ENCODE measurements at regions not wholly inside any gene's neighbourhood (a gene's known extent, or its start where the extent isn't known, plus 50 kb on each side); places are given as distances from the start of the nearest gene placed in this dataset.

DNA sequence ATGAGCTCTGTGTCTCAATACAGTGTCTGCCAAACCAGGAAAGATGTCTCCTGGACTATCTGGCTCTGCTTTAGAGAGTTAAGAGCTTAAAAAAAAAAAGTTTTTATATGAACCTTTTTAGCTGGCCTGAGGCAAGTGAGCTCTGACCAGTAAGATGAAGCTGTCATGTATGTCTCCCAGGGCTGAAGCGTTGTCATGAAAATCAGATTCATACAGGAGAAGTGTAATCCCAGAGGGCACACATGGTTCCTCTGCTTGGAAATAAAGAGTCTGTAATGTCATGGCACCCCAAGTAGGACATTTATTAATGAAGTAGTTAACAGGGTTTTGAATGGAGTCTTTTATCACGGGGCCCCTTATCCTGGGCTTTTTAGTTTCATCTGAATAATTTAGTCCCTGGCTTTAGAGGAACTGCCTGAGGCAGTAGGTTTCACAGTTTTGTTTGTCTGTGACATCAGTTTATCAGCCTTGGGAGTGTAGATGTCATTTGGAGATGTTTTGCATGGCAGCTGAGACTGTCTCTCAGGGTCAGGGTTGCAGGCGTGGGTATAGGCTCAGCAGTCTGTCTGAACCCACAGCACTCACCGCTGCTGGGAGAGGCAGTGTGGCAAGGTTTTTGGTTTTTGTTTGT lies 223.3 kb downstream of the DIRAS2 start:
- H3K4me3 ChIP-seq (ENCODE audit: low read length) = no peak overlapping the region
- H3K36me3 ChIP-seq (ENCODE audit: insufficient read depth, low read length) = no peaks in the 10 kb centered on the region
- TF ChIP-seq SMC3 (conservative IDR thresholded peaks at IDR 0.05; ENCODE audit: poor library complexity) = no peak
- TF ChIP-seq TAF1 (IDR thresholded peaks at IDR 0.05; ENCODE audit: low read depth) = no peak
- TF ChIP-seq POLR2AphosphoS5 (IDR thresholded peaks at IDR 0.05) = no peak
- TF ChIP-seq EZH2 (IDR thresholded peaks at IDR 0.05; ENCODE audit: borderline replicate concordance, insufficient read depth, low read length, poor library complexity, severe bottlenecking) = no peak
- no peak for TF ChIP-seq EP300 (conservative IDR thresholded peaks at IDR 0.05; ENCODE audit: poor library complexity, severe bottlenecking)
- no peak for TF ChIP-seq RAD21 (conservative IDR thresholded peaks at IDR 0.05)
- TF ChIP-seq, protein P1, sequence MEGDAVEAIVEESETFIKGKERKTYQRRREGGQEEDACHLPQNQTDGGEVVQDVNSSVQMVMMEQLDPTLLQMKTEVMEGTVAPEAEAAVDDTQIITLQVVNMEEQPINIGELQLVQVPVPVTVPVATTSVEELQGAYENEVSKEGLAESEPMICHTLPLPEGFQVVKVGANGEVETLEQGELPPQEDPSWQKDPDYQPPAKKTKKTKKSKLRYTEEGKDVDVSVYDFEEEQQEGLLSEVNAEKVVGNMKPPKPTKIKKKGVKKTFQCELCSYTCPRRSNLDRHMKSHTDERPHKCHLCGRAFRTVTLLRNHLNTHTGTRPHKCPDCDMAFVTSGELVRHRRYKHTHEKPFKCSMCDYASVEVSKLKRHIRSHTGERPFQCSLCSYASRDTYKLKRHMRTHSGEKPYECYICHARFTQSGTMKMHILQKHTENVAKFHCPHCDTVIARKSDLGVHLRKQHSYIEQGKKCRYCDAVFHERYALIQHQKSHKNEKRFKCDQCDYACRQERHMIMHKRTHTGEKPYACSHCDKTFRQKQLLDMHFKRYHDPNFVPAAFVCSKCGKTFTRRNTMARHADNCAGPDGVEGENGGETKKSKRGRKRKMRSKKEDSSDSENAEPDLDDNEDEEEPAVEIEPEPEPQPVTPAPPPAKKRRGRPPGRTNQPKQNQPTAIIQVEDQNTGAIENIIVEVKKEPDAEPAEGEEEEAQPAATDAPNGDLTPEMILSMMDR (IDR thresholded peaks at IDR 0.05; ENCODE audit: poor library complexity, severe bottlenecking) = no peak
- TF ChIP-seq, protein P2, sequence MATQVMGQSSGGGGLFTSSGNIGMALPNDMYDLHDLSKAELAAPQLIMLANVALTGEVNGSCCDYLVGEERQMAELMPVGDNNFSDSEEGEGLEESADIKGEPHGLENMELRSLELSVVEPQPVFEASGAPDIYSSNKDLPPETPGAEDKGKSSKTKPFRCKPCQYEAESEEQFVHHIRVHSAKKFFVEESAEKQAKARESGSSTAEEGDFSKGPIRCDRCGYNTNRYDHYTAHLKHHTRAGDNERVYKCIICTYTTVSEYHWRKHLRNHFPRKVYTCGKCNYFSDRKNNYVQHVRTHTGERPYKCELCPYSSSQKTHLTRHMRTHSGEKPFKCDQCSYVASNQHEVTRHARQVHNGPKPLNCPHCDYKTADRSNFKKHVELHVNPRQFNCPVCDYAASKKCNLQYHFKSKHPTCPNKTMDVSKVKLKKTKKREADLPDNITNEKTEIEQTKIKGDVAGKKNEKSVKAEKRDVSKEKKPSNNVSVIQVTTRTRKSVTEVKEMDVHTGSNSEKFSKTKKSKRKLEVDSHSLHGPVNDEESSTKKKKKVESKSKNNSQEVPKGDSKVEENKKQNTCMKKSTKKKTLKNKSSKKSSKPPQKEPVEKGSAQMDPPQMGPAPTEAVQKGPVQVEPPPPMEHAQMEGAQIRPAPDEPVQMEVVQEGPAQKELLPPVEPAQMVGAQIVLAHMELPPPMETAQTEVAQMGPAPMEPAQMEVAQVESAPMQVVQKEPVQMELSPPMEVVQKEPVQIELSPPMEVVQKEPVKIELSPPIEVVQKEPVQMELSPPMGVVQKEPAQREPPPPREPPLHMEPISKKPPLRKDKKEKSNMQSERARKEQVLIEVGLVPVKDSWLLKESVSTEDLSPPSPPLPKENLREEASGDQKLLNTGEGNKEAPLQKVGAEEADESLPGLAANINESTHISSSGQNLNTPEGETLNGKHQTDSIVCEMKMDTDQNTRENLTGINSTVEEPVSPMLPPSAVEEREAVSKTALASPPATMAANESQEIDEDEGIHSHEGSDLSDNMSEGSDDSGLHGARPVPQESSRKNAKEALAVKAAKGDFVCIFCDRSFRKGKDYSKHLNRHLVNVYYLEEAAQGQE (IDR thresholded peaks at IDR 0.05; ENCODE audit: borderline replicate concordance) = no peak
- TF ChIP-seq MXI1 (conservative IDR thresholded peaks at IDR 0.05; ENCODE audit: poor library complexity, severe bottlenecking) = no peak
- no peaks in the 10 kb centered on the region for H3K9me2 ChIP-seq (ENCODE audit: insufficient read depth, low read length)
- H3K27ac ChIP-seq (ENCODE audit: low read length) = no peak overlapping the region
- H3K79me2 ChIP-seq (replicated peaks; ENCODE audit: insufficient read depth, low read length) = no peaks in the 10 kb centered on the region
- no peaks in the 10 kb centered on the region for H3K27me3 ChIP-seq (ENCODE audit: insufficient read depth, low read depth, low read length)
- H3F3A ChIP-seq (ENCODE audit: insufficient read depth, low read length, poor library complexity, severe bottlenecking) = no peaks in the 10 kb centered on the region
- no peak overlapping the region for H3K9ac ChIP-seq (ENCODE audit: low read length)
- no peaks in the 10 kb centered on the region for H4K20me1 ChIP-seq (ENCODE audit: insufficient read depth)
- no peak overlapping the region for H2AFZ ChIP-seq (ENCODE audit: low read depth, low read length)
- H3K4me2 ChIP-seq (ENCODE audit: low read length) = no peak overlapping the region
- H3K9me3 ChIP-seq (ENCODE audit: low read length) = no peaks in the 10 kb centered on the region

GRCh38 chr9:90420211-90420610 lies 222.4 kb downstream of the DIRAS2 start:
- TF ChIP-seq, protein P2 (IDR thresholded peaks at IDR 0.05; ENCODE audit: borderline replicate concordance) = no peak
- no peak for TF ChIP-seq EZH2 (IDR thresholded peaks at IDR 0.05; ENCODE audit: borderline replicate concordance, insufficient read depth, low read length, poor library complexity, severe bottlenecking)
- no peak for TF ChIP-seq MXI1 (conservative IDR thresholded peaks at IDR 0.05; ENCODE audit: poor library complexity, severe bottlenecking)
- no peak for TF ChIP-seq TAF1 (IDR thresholded peaks at IDR 0.05; ENCODE audit: low read depth)

More at GRCh38 chr9:90420211-90420610, 222.4 kb downstream of the DIRAS2 start:
- Histone ChIP-seq H3K9ac (ENCODE audit: low read length) (no peak overlapping the region), H2AFZ (ENCODE audit: low read depth, low read length) (no peak overlapping the region), H3K9me3 (ENCODE audit: low read length) (no peaks in the 10 kb centered on the region), H3K4me3 (ENCODE audit: low read length) (no peak overlapping the region), H3K27ac (ENCODE audit: low read length) (no peak overlapping the region), H3K27me3 (ENCODE audit: insufficient read depth, low read depth, low read length) (no peaks in the 10 kb centered on the region), H3K4me2 (ENCODE audit: low read length) (no peak overlapping the region), H4K20me1 (ENCODE audit: insufficient read depth) (no peaks in the 10 kb centered on the region), H3K36me3 (ENCODE audit: insufficient read depth, low read length) (no peaks in the 10 kb centered on the region), H3K79me2 (replicated peaks; ENCODE audit: insufficient read depth, low read length) (no peaks in the 10 kb centered on the region), H3K9me2 (ENCODE audit: insufficient read depth, low read length) (no peaks in the 10 kb centered on the region), H3F3A (ENCODE audit: insufficient read depth, low read length, poor library complexity, severe bottlenecking) (no peaks in the 10 kb centered on the region)
